H54 (cell line): ENCODE measurements at regions not wholly inside any gene's neighbourhood (a gene's known extent, or its start where the extent isn't known, plus 50 kb on each side); places are given as distances from the start of the nearest gene placed in this dataset.

ENCODE experiments used
- DNase-seq: peaks from one replicate; pipeline ENCODE4 v3.0.0; 2011; ENCODE audit warnings: low spot score, mixed read lengths; ENCODE audit not compliant: insufficient read length
- FAIRE-seq: peaks from 3 replicates; lab custom pipeline; 2011; peaks lifted over from hg19 to GRCh38; lab: Jason Lieb, UNC
- POLR2A ChIP-seq: IDR thresholded peaks from 2 replicates; pipeline ENCODE4 v1.6.1; 2011; ENCODE audit warnings: low read depth, mild to moderate bottlenecking, low read length

- no peak for FAIRE-seq
- no peak for TF ChIP-seq POLR2A
Measured at GRCh38 chr16:22751685-22752084, 62.3 kb upstream of the HS3ST2 start.

GRCh38 chr16:22753451-22753850, 60.5 kb upstream of the HS3ST2 start:
- DNase-seq (no peak), FAIRE-seq (no peak)
- no peak for TF ChIP-seq POLR2A

More at GRCh38 chr16:22751685-22752084, 62.3 kb upstream of the HS3ST2 start:
- no peak for DNase-seq

- no peak for TF ChIP-seq POLR2A
- FAIRE-seq: no peak
- no peak for DNase-seq
Measured at GRCh38 chr16:22754577-22754976, 59.4 kb upstream of the HS3ST2 start.

GRCh38 chr16:22757202-22757601, 56.8 kb upstream of the HS3ST2 start:
- no peak for TF ChIP-seq POLR2A
- FAIRE-seq (no peak), DNase-seq (no peak)

- no peak for FAIRE-seq
- no peak for TF ChIP-seq POLR2A
- no peak for DNase-seq
Measured at GRCh38 chr16:22762486-22762885, 51.5 kb upstream of the HS3ST2 start.

GRCh38 chr16:22763437-22764080, 50.4 kb upstream of the HS3ST2 start:
- DNase-seq (no peak), FAIRE-seq (no peak)
- TF ChIP-seq POLR2A: no peak
